Parathyroid adenoma (tissue), 2 donors: ENCODE measurements at regions not wholly inside any gene's neighbourhood (a gene's known extent, or its start where the extent isn't known, plus 50 kb on each side); places are given as distances from the start of the nearest gene placed in this dataset.

Experiments
- H2AFZ ChIP-seq: fragments of 300-600 bp; sonication (generic); one replicate; pipeline ENCODE4 v1.7.0; 2017; ENCODE audit warnings: antibody characterized with exemption, mild to moderate bottlenecking
- H3K27ac ChIP-seq: fragments of 300-600 bp; sonication (generic); one replicate; pipeline ENCODE4 v1.7.0; 2017
- H3K27me3 ChIP-seq: fragments of 300-600 bp; sonication (generic); one replicate; pipeline ENCODE4 v1.7.0; 2017; ENCODE audit warnings: low read length; ENCODE audit not compliant: control insufficient read depth, insufficient read depth
- H3K36me3 ChIP-seq: fragments of 300-600 bp; sonication (generic); one replicate; pipeline ENCODE4 v1.7.0; 2017; ENCODE audit warnings: low read length; ENCODE audit not compliant: control insufficient read depth, insufficient read depth
- H3K4me1 ChIP-seq: fragments of 300-600 bp; sonication (generic); one replicate; pipeline ENCODE4 v1.7.0; 2017; ENCODE audit warnings: control low read depth
- H3K4me2 ChIP-seq: fragments of 300-600 bp; sonication (generic); one replicate; pipeline ENCODE4 v1.7.0; 2017; ENCODE audit warnings: low read length
- H3K4me3 ChIP-seq: fragments of 300-600 bp; sonication (generic); one replicate; pipeline ENCODE4 v1.7.0; 2017; ENCODE audit warnings: low read depth, low read length
- H3K79me2 ChIP-seq: fragments of 300-600 bp; sonication (generic); one replicate; pipeline ENCODE4 v1.7.0; 2017; ENCODE audit warnings: control low read depth
- H3K9ac ChIP-seq: fragments of 300-600 bp; sonication (generic); one replicate; pipeline ENCODE4 v1.7.0; 2017; ENCODE audit warnings: mild to moderate bottlenecking
- H3K9me3 ChIP-seq: fragments of 300-600 bp; sonication (generic); one replicate; pipeline ENCODE4 v1.7.0; 2017; ENCODE audit warnings: low read length; ENCODE audit not compliant: control insufficient read depth
- TF ChIP-seq, protein P1 (sequence below): fragments of 300-600 bp; sonication (generic); IDR thresholded peaks from one replicate; pipeline ENCODE4 v1.7.0; 2017; ENCODE audit warnings: antibody characterized with exemption, mild to moderate bottlenecking
- donor health status: primary hyperparathyroidism.

GRCh38 chr3:5874931-5875341 is 687.4 kb downstream of the EDEM1 start:
- Histone ChIP-seq H3K4me1 (no peaks in the 10 kb centered on the region), H2AFZ (no peak overlapping the region), H3K36me3 (no peaks in the 10 kb centered on the region), H3K4me2 (no peak overlapping the region), H3K79me2 (no peaks in the 10 kb centered on the region), H3K9me3 (no peaks in the 10 kb centered on the region), H3K27ac (no peak overlapping the region), H3K4me3 (no peak overlapping the region), H3K27me3 (no peaks in the 10 kb centered on the region), H3K9ac (no peak overlapping the region)
- TF ChIP-seq, protein P1, sequence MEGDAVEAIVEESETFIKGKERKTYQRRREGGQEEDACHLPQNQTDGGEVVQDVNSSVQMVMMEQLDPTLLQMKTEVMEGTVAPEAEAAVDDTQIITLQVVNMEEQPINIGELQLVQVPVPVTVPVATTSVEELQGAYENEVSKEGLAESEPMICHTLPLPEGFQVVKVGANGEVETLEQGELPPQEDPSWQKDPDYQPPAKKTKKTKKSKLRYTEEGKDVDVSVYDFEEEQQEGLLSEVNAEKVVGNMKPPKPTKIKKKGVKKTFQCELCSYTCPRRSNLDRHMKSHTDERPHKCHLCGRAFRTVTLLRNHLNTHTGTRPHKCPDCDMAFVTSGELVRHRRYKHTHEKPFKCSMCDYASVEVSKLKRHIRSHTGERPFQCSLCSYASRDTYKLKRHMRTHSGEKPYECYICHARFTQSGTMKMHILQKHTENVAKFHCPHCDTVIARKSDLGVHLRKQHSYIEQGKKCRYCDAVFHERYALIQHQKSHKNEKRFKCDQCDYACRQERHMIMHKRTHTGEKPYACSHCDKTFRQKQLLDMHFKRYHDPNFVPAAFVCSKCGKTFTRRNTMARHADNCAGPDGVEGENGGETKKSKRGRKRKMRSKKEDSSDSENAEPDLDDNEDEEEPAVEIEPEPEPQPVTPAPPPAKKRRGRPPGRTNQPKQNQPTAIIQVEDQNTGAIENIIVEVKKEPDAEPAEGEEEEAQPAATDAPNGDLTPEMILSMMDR, result no peak

DNA sequence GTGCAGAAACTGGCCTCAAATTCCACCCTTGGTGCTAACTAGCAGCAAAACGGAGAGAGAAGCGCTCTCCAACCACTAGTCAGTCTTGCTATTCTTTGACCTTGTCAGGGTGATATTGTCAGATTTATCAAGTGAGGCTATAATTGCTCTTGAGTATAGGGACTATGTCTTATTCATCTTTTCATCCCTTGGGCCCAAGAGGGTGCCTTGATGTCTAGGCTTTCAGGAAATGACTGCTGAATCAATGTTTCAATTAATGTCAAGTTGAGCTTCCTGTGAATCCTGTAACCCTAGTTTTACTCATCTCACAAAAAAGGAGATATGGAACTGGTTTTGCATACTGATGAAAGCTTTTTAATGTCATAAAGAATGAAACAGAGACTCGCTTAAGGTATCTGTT is 701.3 kb downstream of the EDEM1 start:
- TF ChIP-seq, protein P1, result no peak
- no peaks in the 10 kb centered on the region for H3K27me3 ChIP-seq
- H3K4me3 ChIP-seq, result no peak overlapping the region
- no peak overlapping the region for H3K27ac ChIP-seq
- no peaks in the 10 kb centered on the region for H3K79me2 ChIP-seq
- H3K4me2 ChIP-seq, result no peak overlapping the region
- no peaks in the 10 kb centered on the region for H3K4me1 ChIP-seq
- H3K36me3 ChIP-seq, result no peaks in the 10 kb centered on the region
- no peak overlapping the region for H2AFZ ChIP-seq
- H3K9me3 ChIP-seq, result no peaks in the 10 kb centered on the region
- H3K9ac ChIP-seq, result no peak overlapping the region

DNA sequence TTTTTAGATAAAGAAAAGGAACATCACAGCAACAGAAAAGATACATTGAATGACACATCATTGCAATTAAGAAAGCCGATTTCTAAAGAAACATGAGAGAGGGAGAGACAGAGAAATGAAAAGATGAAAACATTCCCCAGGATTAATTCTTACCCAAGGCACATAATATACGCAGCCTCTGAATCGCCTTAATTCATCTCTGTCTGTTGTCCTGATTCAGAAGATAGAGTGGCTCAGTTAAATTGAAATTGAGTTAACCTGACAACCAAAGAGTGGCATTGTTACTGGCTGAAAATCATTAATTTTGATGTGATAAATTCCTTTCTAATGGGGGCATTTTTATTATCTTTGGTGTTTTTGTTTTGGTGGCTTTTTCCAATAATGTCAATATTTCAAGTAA is 701.9 kb downstream of the EDEM1 start:
- H3K4me3 ChIP-seq, result no peak overlapping the region

GRCh38 chr3:5891711-5892110 is 704.2 kb downstream of the EDEM1 start:
- no peaks in the 10 kb centered on the region for H3K36me3 ChIP-seq
- H3K4me3 ChIP-seq, result no peak overlapping the region
- H3K27ac ChIP-seq, result no peak overlapping the region
- H2AFZ ChIP-seq, result no peak overlapping the region
- no peaks in the 10 kb centered on the region for H3K27me3 ChIP-seq
- H3K79me2 ChIP-seq, result no peaks in the 10 kb centered on the region
- H3K4me2 ChIP-seq, result no peak overlapping the region
- no peaks in the 10 kb centered on the region for H3K4me1 ChIP-seq
- no peak overlapping the region for H3K9ac ChIP-seq
- H3K9me3 ChIP-seq, result no peaks in the 10 kb centered on the region
- TF ChIP-seq, protein P1, result no peak

More for the DNA sequence above, 701.9 kb downstream of the EDEM1 start:
- Histone ChIP-seq H3K27ac (no peak overlapping the region), H3K36me3 (no peaks in the 10 kb centered on the region), H3K27me3 (no peaks in the 10 kb centered on the region), H3K4me1 (no peaks in the 10 kb centered on the region), H3K4me2 (no peak overlapping the region), H3K9me3 (no peaks in the 10 kb centered on the region), H3K9ac (no peak overlapping the region), H3K79me2 (no peaks in the 10 kb centered on the region), H2AFZ (no peak overlapping the region)
- TF ChIP-seq, protein P1, result no peak

DNA sequence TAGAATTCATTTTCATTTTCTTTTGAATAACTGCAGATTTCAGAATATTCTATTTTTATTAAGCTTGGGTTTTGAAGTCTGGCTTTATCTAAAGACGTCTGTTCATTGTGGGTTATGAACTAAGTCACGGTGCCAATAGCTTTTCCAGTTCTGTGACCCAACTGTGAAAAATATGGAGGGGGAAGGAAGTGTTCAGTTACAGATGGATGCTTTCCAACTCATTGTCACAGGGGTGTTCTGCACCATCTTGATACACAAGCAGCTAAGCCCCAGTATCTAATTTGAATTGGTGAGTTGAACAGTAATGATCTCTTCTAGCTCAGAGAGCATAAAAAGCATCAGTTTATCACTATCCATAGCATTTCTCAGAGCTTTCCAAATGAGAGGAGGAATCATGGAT is 710.6 kb downstream of the EDEM1 start:
- H3K9me3 ChIP-seq, result no peaks in the 10 kb centered on the region
- no peaks in the 10 kb centered on the region for H3K36me3 ChIP-seq
- H3K4me1 ChIP-seq, result no peaks in the 10 kb centered on the region
- no peak overlapping the region for H3K4me2 ChIP-seq
- no peaks in the 10 kb centered on the region for H3K79me2 ChIP-seq
- H3K27ac ChIP-seq, result no peak overlapping the region
- H3K27me3 ChIP-seq, result no peaks in the 10 kb centered on the region
- TF ChIP-seq, protein P1, result no peak
- no peak overlapping the region for H3K9ac ChIP-seq
- H3K4me3 ChIP-seq, result no peak overlapping the region
- no peak overlapping the region for H2AFZ ChIP-seq
